K562 (cell line): ENCODE measurements at regions not wholly inside any gene's neighbourhood (a gene's known extent, or its start where the extent isn't known, plus 50 kb on each side); places are given as distances from the start of the nearest gene placed in this dataset.
A peak's percentile ranks its signal among the peaks of the same experiment; 100 is the strongest.

Experiments used
- ATAC-seq: fragments of 200-7000 bp; cut with Tn5 transposase; 3 replicates; pipeline ENCODE4 v1.9.1; 2020; ENCODE audit warnings: moderate library complexity
- BruUV-seq: library from RNA; stranded (reverse); fragments of 400-500 nt; replicated peaks from 2 replicates; lab custom pipeline; 2021; lab: Mats Ljungman, UMichigan
- CTCF ChIA-PET: fragments of 300-600 bp; formaldehyde crosslinking; extraction: SDS; loops from one replicate; lab custom pipeline; 2021; ENCODE audit warnings: low intra/inter-chr PET ratio; lab: Yijun Ruan, JAX
- POLR2A ChIA-PET: fragments of 300-600, 350-650 bp; sonication (Branson Sonifier 250); formaldehyde crosslinking; extraction: SDS; loops from one replicate; lab custom pipeline; 2021; ENCODE audit warnings: antibody characterized with exemption, inconsistent platforms; lab: Yijun Ruan, JAX
- DNase-seq, 4 experiments: peaks; one replicate each; pipeline versions ENCODE4 v3.0.0 to v3.0.0-alpha.2; 2011 to 2018; ENCODE audit warnings: low spot score in 3 of 4, mixed read lengths in 3 of 4; ENCODE audit errors: extremely low read depth in 1 of 4
- FAIRE-seq: peaks from 2 replicates; lab custom pipeline; 2011; peaks lifted over from hg19 to GRCh38; lab: Jason Lieb, UNC
- H2AFZ ChIP-seq: 2 replicates; pipeline ENCODE4 v1.6.0; 2011; ENCODE audit warnings: low read depth, low read length, control low read depth, inconsistent platforms
- H3K27ac ChIP-seq: fragments of 200-600 bp; 3 replicates; pipeline ENCODE4 v1.8.0; 2011; ENCODE audit warnings: low read depth, mild to moderate bottlenecking, control low read depth, inconsistent platforms, low read length, moderate library complexity, mixed read lengths; ENCODE audit errors: extremely low read depth
- H3K27me3 ChIP-seq, 2 experiments: fragments of 300-600 bp in 1 of 2; 2 replicates in 1 of 2; 3 replicates in 1 of 2; pipeline versions ENCODE4 v1.6.0 to v1.8.0; 2011; ENCODE audit warnings: inconsistent platforms in 2 of 2, low read length in 2 of 2, mild to moderate bottlenecking in 1 of 2, mixed read lengths in 1 of 2, moderate library complexity in 1 of 2; ENCODE audit not compliant: control insufficient read depth in 2 of 2, insufficient read depth in 2 of 2
- H3K36me3 ChIP-seq: fragments of 300-600 bp; 3 replicates; pipeline ENCODE4 v1.8.0; 2011; ENCODE audit warnings: mild to moderate bottlenecking, low read length, inconsistent platforms; ENCODE audit not compliant: control insufficient read depth, insufficient read depth
- H3K4me1 ChIP-seq, 2 experiments: fragments of 200-600 bp in 1 of 2; replicated peaks in 1 of 2; 2 replicates in 1 of 2; 3 replicates in 1 of 2; pipeline versions ENCODE4 v1.5.1 to v1.8.0; 2011; ENCODE audit warnings: inconsistent platforms in 2 of 2, low read length in 2 of 2, mild to moderate bottlenecking in 1 of 2, mixed read lengths in 1 of 2, moderate library complexity in 1 of 2; ENCODE audit not compliant: control insufficient read depth in 2 of 2, insufficient read depth in 2 of 2
- H3K4me2 ChIP-seq: 2 replicates; pipeline ENCODE4 v1.6.1; 2011; ENCODE audit warnings: low read length, control low read depth, inconsistent platforms, mixed read lengths; ENCODE audit not compliant: insufficient read depth
- H3K4me3 ChIP-seq: fragments of 200-600 bp; sonication (generic), shearing (Covaris generic); 2 replicates; pipeline ENCODE4 v1.5.1; 2016; ENCODE audit warnings: control low read depth, inconsistent platforms
- H3K79me2 ChIP-seq: fragments of 200-600 bp; 3 replicates; pipeline ENCODE4 v1.8.0; 2011; ENCODE audit warnings: low read length, inconsistent platforms; ENCODE audit not compliant: control insufficient read depth, insufficient read depth
- H3K9ac ChIP-seq, 2 experiments: 2 replicates each; pipeline versions ENCODE4 v1.6.0 to v1.6.1; 2011; ENCODE audit warnings: low read depth in 2 of 2, low read length in 2 of 2, control low read depth in 1 of 2, inconsistent platforms in 1 of 2, mild to moderate bottlenecking in 1 of 2, mixed read lengths in 1 of 2; ENCODE audit not compliant: insufficient read depth in 1 of 2
- H3K9me1 ChIP-seq: one replicate; pipeline ENCODE4 v1.6.0; 2011; ENCODE audit warnings: inconsistent platforms, mild to moderate bottlenecking, low read length, moderate library complexity; ENCODE audit not compliant: control insufficient read depth, insufficient read depth
- H3K9me3 ChIP-seq: replicated peaks from 2 replicates; pipeline ENCODE4 v1.5.1; 2011; ENCODE audit warnings: low read depth, low read length, inconsistent platforms; ENCODE audit not compliant: control insufficient read depth, insufficient read depth
- H4K20me1 ChIP-seq: replicated peaks from 2 replicates; pipeline ENCODE4 v1.6.1; 2011; ENCODE audit warnings: low read length, inconsistent platforms, mixed read lengths; ENCODE audit not compliant: control insufficient read depth, insufficient read depth
- GTF3C2 ChIP-seq: IDR thresholded peaks from 3 replicates; pipeline ENCODE4 v1.6.1; 2011; ENCODE audit warnings: borderline replicate concordance, mild to moderate bottlenecking, moderate library complexity; ENCODE audit not compliant: insufficient read length; ENCODE audit errors: extremely low read depth
- HNRNPH1 ChIP-seq: fragments of 200-400 bp; formaldehyde crosslinking; optimal IDR thresholded peaks from 2 replicates; pipeline ENCODE3; 2017; ENCODE audit warnings: low read depth, mild to moderate bottlenecking, low read length, moderate library complexity
- MAFF ChIP-seq: IDR thresholded peaks from 2 replicates; pipeline ENCODE4 v1.6.1; 2012; ENCODE audit warnings: low read length, improper control_type of control experiment
- MAFK ChIP-seq: IDR thresholded peaks from 2 replicates; pipeline ENCODE4 v1.6.1; 2011; ENCODE audit warnings: low read length, improper control_type of control experiment
- MTA3 ChIP-seq: fragments of 450-650 bp; formaldehyde crosslinking; IDR thresholded peaks from 2 replicates; pipeline ENCODE4 v1.6.1; 2017; ENCODE audit warnings: mild to moderate bottlenecking, borderline replicate concordance
- PBX2 ChIP-seq, 2 experiments: IDR thresholded peaks in 1 of 2; conservative IDR thresholded peaks in 1 of 2; 2 replicates each; pipeline ENCODE4 v1.6.1; 2016; ENCODE audit warnings: low read depth in 2 of 2, mild to moderate bottlenecking in 1 of 2, missing compliant biosample characterization in 1 of 2, missing genetic modification characterization in 1 of 2, moderate library complexity in 1 of 2
- PHTF2 ChIP-seq: fragments of 250-450 bp; sonication (Bioruptor Pico); IDR thresholded peaks from 2 replicates; pipeline ENCODE4 v1.5.0; 2021; ENCODE audit warnings: mild to moderate bottlenecking
- SRF ChIP-seq, 2 experiments: fragments of 250-450, 450-650 bp in 1 of 2; sonication (Bioruptor Pico) in 1 of 2; sonication (generic) in 1 of 2; formaldehyde crosslinking; IDR thresholded peaks; 2 replicates each; pipeline versions ENCODE4 v1.5.0 to v1.5.1; 2020 to 2022; ENCODE audit warnings: mild to moderate bottlenecking in 1 of 2, missing genetic modification reagents in 1 of 2
- TEAD1 ChIP-seq, 2 experiments: fragments of 450-650 bp in 1 of 2; sonication (generic) in 1 of 2; formaldehyde crosslinking; IDR thresholded peaks; 2 replicates each; pipeline versions ENCODE4 v1.4.0 to v1.8.0; 2020 to 2022; ENCODE audit warnings: mild to moderate bottlenecking in 2 of 2, missing genetic modification reagents in 1 of 2
- ZFX ChIP-seq: sonication (generic); formaldehyde crosslinking; IDR thresholded peaks from 2 replicates; pipeline ENCODE4 v1.8.0; 2022; ENCODE audit warnings: mild to moderate bottlenecking, missing genetic modification reagents, moderate library complexity
- ZNF24 ChIP-seq: fragments of 450-650 bp; IDR thresholded peaks from 2 replicates; pipeline ENCODE4 v1.6.1; 2016
- ZNF589 ChIP-seq: fragments of 200-800 bp; sonication (Bioruptor generic); IDR thresholded peaks from 2 replicates; pipeline ENCODE4 v1.6.1; 2016; ENCODE audit warnings: low read depth, missing genetic modification characterization, missing compliant biosample characterization
- ZNF79 ChIP-seq: fragments of 250-450 bp; sonication (Bioruptor Pico); IDR thresholded peaks from 2 replicates; pipeline ENCODE4 v1.4.0; 2020; ENCODE audit warnings: low read depth, mild to moderate bottlenecking, moderate library complexity
- WGBS: fragments of 100-300 bp; shearing (Covaris generic); methylation state at CpG from one replicate; pipeline ENCODE4 v1.1.6; 2016; ENCODE audit warnings: low coverage, mixed read lengths; ENCODE audit not compliant: insufficient coverage; ENCODE audit errors: missing lambda C conversion rate; 5-methylcytosine and 5-hydroxymethylcytosine counted together
- in situ Hi-C: fragments of 300-500 bp; cut with MboI; formaldehyde crosslinking; loops from 4 replicates; pipeline ENCODE4 v1.15.0; 2018; ENCODE audit warnings: inconsistent platforms, mixed read lengths
- intact Hi-C: fragments of 100-400 bp; cut with micrococcal nuclease; formaldehyde crosslinking; loops from 2 replicates; pipeline ENCODE4 v1.14.2; 2022
- TF ChIP-seq, protein P1 (sequence below), 2 experiments: fragments of 250-450 bp in 1 of 2; fragments of 450-650 bp in 1 of 2; sonication (Bioruptor Pico) in 1 of 2; IDR thresholded peaks; 2 replicates each; pipeline versions ENCODE4 v1.6.1 to v1.8.0; 2016 to 2021; ENCODE audit warnings: mild to moderate bottlenecking in 2 of 2, moderate library complexity in 2 of 2, missing compliant biosample characterization in 1 of 2, missing genetic modification characterization in 1 of 2

DNA sequence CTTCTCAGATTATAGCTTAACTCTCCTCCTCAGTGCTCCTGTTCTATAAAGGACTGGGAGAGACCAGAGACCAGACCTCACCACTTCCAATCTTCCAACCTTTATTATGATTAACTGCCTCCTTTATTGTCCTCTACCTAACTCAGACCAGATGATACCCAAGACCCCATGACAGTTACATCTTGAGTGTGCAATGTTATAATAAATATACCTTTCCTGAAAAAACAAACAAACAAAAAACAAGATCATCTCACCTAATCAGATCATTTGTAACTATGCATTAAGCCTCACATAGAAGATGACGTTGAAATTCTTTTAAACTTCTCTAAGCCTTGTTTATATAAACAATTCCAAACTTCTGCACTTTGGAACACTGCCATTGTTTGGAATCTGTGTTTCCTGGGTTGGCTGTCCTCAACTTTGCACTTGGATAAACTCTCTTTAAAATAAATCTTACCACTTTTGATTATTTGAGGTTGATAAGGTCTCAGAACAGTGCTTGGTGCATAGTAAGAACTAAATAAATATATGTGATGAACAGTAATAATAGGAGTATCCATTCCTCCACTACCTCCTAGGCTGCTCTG, 342.7 kb downstream of the TDRD15 start (continued):
- TF ChIP-seq PBX2 (CRISPR knock-in tag; IDR thresholded peaks at IDR 0.05; ENCODE audit: low read depth): no peak
- no peak for TF ChIP-seq PBX2 (tag; conservative IDR thresholded peaks at IDR 0.05; ENCODE audit: low read depth)
- TF ChIP-seq TEAD1 (CRISPR knock-in tag; IDR thresholded peaks at IDR 0.05): no peak
- TF ChIP-seq MTA3: no peak
- TF ChIP-seq, all 486 proteins: peak for 0

DNA sequence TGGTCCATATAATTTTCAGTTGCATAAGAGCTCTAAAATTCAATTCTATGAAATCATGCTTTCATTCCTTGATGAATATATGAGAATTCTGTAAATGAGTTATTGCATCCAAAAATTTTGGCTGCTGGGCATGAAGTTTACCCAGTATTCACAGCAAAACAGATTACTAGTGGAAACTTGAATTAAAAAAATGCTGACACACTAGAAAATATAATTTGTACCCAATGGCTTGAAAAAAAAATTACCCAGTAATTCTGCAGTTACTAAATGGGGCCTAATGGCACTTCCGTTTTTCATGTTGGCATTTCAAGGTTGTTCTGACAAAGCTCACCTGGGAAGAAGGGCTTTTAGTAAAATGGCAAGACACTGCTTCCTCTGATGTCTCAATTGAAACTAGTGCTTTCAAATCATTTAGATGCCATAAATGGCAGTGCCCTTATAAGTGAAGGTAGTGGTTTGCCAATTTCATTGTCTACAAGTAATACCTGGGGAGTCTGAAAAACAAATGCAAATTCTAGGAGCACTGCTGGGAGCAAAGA, 343.6 kb downstream of the TDRD15 start:
- intact Hi-C loops (no loop called here), in situ Hi-C loops (no loop called here)
- no peak for ATAC-seq
- no peak for DNase-seq
- H2AFZ ChIP-seq: no peak overlapping the region
- no peak overlapping the region for H3K27ac ChIP-seq
- H3K9me3 ChIP-seq: no peaks in the 10 kb centered on the region; the same call in 1 of the 2 replicates
- ChIA-PET CTCF (no interaction called here), POLR2A (no interaction called here)
- no peaks in the 10 kb centered on the region for H3K9me1 ChIP-seq
- FAIRE-seq: no peak
- H3K9ac ChIP-seq: no peak overlapping the region
- no peaks in the 10 kb centered on the region for H3K4me1 ChIP-seq
- H3K4me2 ChIP-seq: no peak overlapping the region
- H3K27me3 ChIP-seq: no peaks in the 10 kb centered on the region
- H3K4me3 ChIP-seq: no peak overlapping the region
- H4K20me1 ChIP-seq: no peaks in the 10 kb centered on the region
- no peaks in the 10 kb centered on the region for H3K79me2 ChIP-seq
- 0% methylated on average over 1 of the region's 1 CpG for WGBS
- BruUV-seq: no TSS peak
- H3K36me3 ChIP-seq: no peaks in the 10 kb centered on the region
- no peak for TF ChIP-seq SRF (CRISPR knock-in tag; IDR thresholded peaks at IDR 0.05)
- no peak for TF ChIP-seq ZNF589 (CRISPR knock-in tag)
- no peak for TF ChIP-seq HNRNPH1
- TF ChIP-seq ZFX: no peak
- no peak for TF ChIP-seq GTF3C2
- TF ChIP-seq, protein P1, sequence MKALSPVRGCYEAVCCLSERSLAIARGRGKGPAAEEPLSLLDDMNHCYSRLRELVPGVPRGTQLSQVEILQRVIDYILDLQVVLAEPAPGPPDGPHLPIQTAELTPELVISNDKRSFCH (CRISPR knock-in tag; IDR thresholded peaks at IDR 0.05): no peak
- TF ChIP-seq, protein P1 (tag; IDR thresholded peaks at IDR 0.05): no peak
- TF ChIP-seq ZNF24: no peak
- peak; percentile 54 for TF ChIP-seq MAFF
- TF ChIP-seq MAFK: peak; percentile 56
- TF ChIP-seq PHTF2 (CRISPR knock-in tag): no peak
- TF ChIP-seq ZNF79 (CRISPR knock-in tag): no peak
